A549 (cell line): ENCODE measurements at regions not wholly inside any gene's neighbourhood (a gene's known extent, or its start where the extent isn't known, plus 50 kb on each side); places are given as distances from the start of the nearest gene placed in this dataset.

Source experiments
- BHLHE40 ChIP-seq: IDR thresholded peaks from 2 replicates; pipeline ENCODE4 v1.6.1; 2012; ENCODE audit warnings: low read depth, low read length, inconsistent platforms
- TF ChIP-seq, protein P1 (sequence below): fragments of >200 bp; sonication (Bioruptor Twin); formaldehyde crosslinking; IDR thresholded peaks from 3 replicates; pipeline ENCODE4 v1.5.1; 2016

DNA sequence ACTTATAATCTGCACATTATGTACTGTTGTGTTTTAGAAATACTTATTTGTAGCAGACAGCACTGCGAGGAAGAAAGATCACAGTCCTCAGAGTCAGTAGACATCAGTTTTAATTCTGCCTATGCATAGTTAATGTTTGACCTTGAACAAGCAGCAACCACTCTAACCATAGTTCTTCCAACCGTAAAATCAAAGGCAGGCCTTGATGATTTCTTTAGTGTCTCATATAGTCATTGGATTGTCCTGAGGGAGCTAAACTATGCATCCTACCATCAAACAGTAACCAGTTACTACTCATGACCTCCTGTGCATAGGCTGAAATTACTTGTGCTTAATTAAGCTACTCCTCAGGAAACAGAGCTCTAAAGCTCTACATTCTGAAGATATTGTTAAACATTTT, 294.8 kb upstream of the STXBP5 start:
- TF ChIP-seq, protein P1, sequence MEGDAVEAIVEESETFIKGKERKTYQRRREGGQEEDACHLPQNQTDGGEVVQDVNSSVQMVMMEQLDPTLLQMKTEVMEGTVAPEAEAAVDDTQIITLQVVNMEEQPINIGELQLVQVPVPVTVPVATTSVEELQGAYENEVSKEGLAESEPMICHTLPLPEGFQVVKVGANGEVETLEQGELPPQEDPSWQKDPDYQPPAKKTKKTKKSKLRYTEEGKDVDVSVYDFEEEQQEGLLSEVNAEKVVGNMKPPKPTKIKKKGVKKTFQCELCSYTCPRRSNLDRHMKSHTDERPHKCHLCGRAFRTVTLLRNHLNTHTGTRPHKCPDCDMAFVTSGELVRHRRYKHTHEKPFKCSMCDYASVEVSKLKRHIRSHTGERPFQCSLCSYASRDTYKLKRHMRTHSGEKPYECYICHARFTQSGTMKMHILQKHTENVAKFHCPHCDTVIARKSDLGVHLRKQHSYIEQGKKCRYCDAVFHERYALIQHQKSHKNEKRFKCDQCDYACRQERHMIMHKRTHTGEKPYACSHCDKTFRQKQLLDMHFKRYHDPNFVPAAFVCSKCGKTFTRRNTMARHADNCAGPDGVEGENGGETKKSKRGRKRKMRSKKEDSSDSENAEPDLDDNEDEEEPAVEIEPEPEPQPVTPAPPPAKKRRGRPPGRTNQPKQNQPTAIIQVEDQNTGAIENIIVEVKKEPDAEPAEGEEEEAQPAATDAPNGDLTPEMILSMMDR: no peak
- TF ChIP-seq BHLHE40: no peak
